B cell (primary cell): ENCODE measurements at regions not wholly inside any gene's neighbourhood (a gene's known extent, or its start where the extent isn't known, plus 50 kb on each side); places are given as distances from the start of the nearest gene placed in this dataset.

Experiments
- ATAC-seq: fragments of 200-7000 bp; cut with Tn5 transposase; one replicate; pipeline ENCODE4 v1.10.0; 2021; ENCODE audit warnings: low read depth, mild to moderate bottlenecking, moderate number of reproducible peaks, moderate library complexity
- CTCF ChIA-PET: fragments of 350-600 bp; sonication (Branson Sonifier 250); formaldehyde crosslinking; loops from one replicate; lab custom pipeline; 2021; ENCODE audit warnings: antibody characterized with exemption, inconsistent platforms; lab: Charles Lee
- POLR2A ChIA-PET: fragments of 350-600 bp; sonication (Branson Sonifier 250); formaldehyde crosslinking; loops from one replicate; lab custom pipeline; 2021; ENCODE audit warnings: antibody characterized with exemption; lab: Charles Lee
- DNase-seq: peaks from one replicate; pipeline ENCODE4 v3.0.0; 2013
- H2AFZ ChIP-seq: 2 replicates; pipeline ENCODE4 v1.6.1; 2012; ENCODE audit warnings: mild to moderate bottlenecking, low read depth, low read length; ENCODE audit not compliant: insufficient read depth, poor library complexity, severe bottlenecking
- H3K27ac ChIP-seq, 2 donors: 1 replicate in 1 of 2; 2 replicates in 1 of 2; pipeline ENCODE4 v1.5.1; 2012 to 2013; ENCODE audit warnings: low read length in 2 of 2, mild to moderate bottlenecking in 2 of 2, moderate library complexity in 1 of 2
- H3K27me3 ChIP-seq, 4 experiments: fragments of 200-600 bp in 1 of 4; sonication (generic) in 1 of 4; replicated peaks in 1 of 4; 1 replicate in 2 of 4; 2 replicates in 2 of 4; pipeline versions ENCODE4 v1.6.1 to v1.7.0; 2013 to 2016; ENCODE audit warnings: low read length in 3 of 4, mild to moderate bottlenecking in 2 of 4, mixed read lengths in 1 of 4, moderate library complexity in 1 of 4; ENCODE audit not compliant: insufficient read depth in 4 of 4, control insufficient read depth in 3 of 4; ENCODE audit errors: control extremely low read depth in 1 of 4
- H3K36me3 ChIP-seq, 2 experiments: replicated peaks in 1 of 2; 1 replicate in 1 of 2; 2 replicates in 1 of 2; pipeline versions ENCODE4 v1.6.1 to v1.7.1; 2013; ENCODE audit warnings: low read length in 1 of 2; ENCODE audit not compliant: insufficient read depth in 2 of 2, control insufficient read depth in 1 of 2; ENCODE audit errors: control extremely low read depth in 1 of 2, extremely low read depth in 1 of 2
- H3K4me1 ChIP-seq, 2 donors: fragments of 200-600 bp in 1 of 2; sonication (generic) in 1 of 2; 1 replicate in 1 of 2; 2 replicates in 1 of 2; pipeline versions ENCODE4 v1.5.1 to v1.6.1; 2013 to 2017; ENCODE audit warnings: low read length in 2 of 2; ENCODE audit not compliant: control insufficient read depth in 2 of 2, insufficient read depth in 2 of 2
- H3K4me2 ChIP-seq: replicated peaks from 2 replicates; pipeline ENCODE3; 2012; ENCODE audit warnings: mild to moderate bottlenecking, low read depth, low read length; ENCODE audit not compliant: poor library complexity, severe bottlenecking
- H3K4me3 ChIP-seq, 5 experiments: fragments of 200-600 bp in 1 of 5; sonication (generic) in 1 of 5; 1 replicate in 3 of 5; 2 replicates in 2 of 5; pipeline versions ENCODE4 v1.5.1 to v1.7.0; 2011 to 2016; ENCODE audit warnings: low read length in 4 of 5, mild to moderate bottlenecking in 4 of 5, low read depth in 2 of 5, control low read depth in 1 of 5, moderate library complexity in 1 of 5; ENCODE audit not compliant: insufficient read depth in 1 of 5; ENCODE audit errors: control extremely low read depth in 1 of 5, extremely low read depth in 1 of 5
- H3K79me2 ChIP-seq: fragments of 200-600 bp; sonication (generic); one replicate; pipeline ENCODE4 v1.6.0; 2016; ENCODE audit warnings: low read length; ENCODE audit not compliant: control insufficient read depth, insufficient read depth
- H3K9ac ChIP-seq: fragments of 200-600 bp; sonication (generic); 2 replicates; pipeline ENCODE4 v1.6.1; 2017; ENCODE audit warnings: mild to moderate bottlenecking, low read length, moderate library complexity
- H3K9me3 ChIP-seq, 3 donors: one replicate each; pipeline versions ENCODE4 v1.6.1 to v1.7.1; 2013; ENCODE audit warnings: low read length in 2 of 3; ENCODE audit not compliant: control insufficient read depth in 2 of 3, insufficient read depth in 1 of 3; ENCODE audit errors: control extremely low read depth in 1 of 3
- H4K20me1 ChIP-seq: 2 replicates; pipeline ENCODE4 v1.6.0; 2012; ENCODE audit warnings: mild to moderate bottlenecking, low read length; ENCODE audit not compliant: insufficient read depth, control insufficient read depth, poor library complexity, severe bottlenecking
- H3K27ac Mint-ChIP-seq: one replicate; pipeline ENCODE4 v1.8.0; 2021; ENCODE audit warnings: mixed read lengths
- H3K27me3 Mint-ChIP-seq: one replicate; pipeline ENCODE4 v1.8.0; 2021; ENCODE audit warnings: mixed read lengths
- H3K4me1 Mint-ChIP-seq: one replicate; pipeline ENCODE4 v1.8.0; 2021; ENCODE audit warnings: mixed read lengths
- H3K4me3 Mint-ChIP-seq: one replicate; pipeline ENCODE4 v1.8.0; 2021; ENCODE audit warnings: mixed read lengths
- H3K9me3 Mint-ChIP-seq: one replicate; pipeline ENCODE4 v1.8.0; 2022; ENCODE audit warnings: mixed read lengths; ENCODE audit not compliant: insufficient read depth
- CTCF ChIP-seq: fragments of 200-600 bp; IDR thresholded peaks from one replicate; pipeline ENCODE4 v1.8.0; 2022; ENCODE audit warnings: antibody characterized with exemption, mild to moderate bottlenecking
- EZH2 ChIP-seq: IDR thresholded peaks from 2 replicates; pipeline ENCODE4 v1.6.1; 2012; ENCODE audit warnings: borderline replicate concordance, low read depth, mild to moderate bottlenecking, moderate library complexity, low read length; ENCODE audit not compliant: insufficient read depth, poor library complexity, severe bottlenecking
- WGBS: methylation state at CpG from one replicate; pipeline ENCODE4 v1.1.5; 2013; ENCODE audit warnings: missing lambda C conversion rate; ENCODE audit not compliant: insufficient coverage; 5-methylcytosine and 5-hydroxymethylcytosine counted together
- intact Hi-C: fragments of 100-400 bp; cut with micrococcal nuclease; formaldehyde crosslinking; loops from one replicate; pipeline ENCODE4 v1.10.0; 2022

GRCh38 chr13:99898421-99898820, 73.1 kb downstream of the ZIC5 start:
- ChIA-PET POLR2A (interaction anchor here (0.6 kb wide), 1 partner anchor 523 kb away, joined by 3 read pairs; no protein-coding TSS in a partner anchor), CTCF (interaction anchor here (0.6 kb wide), 1 partner anchor 456 kb away, joined by 3 read pairs; no protein-coding TSS in a partner anchor)
- Histone ChIP-seq H3K4me1 (peaks cover 13 to 17% of the 10 kb centered on the region in 2 donors), H3K27me3 (peaks cover 0 to 72% (median 31%) of the 10 kb centered on the region in 4 experiments), H3K9me3 (peaks cover 0 to 2% (median 0%) of the 10 kb centered on the region in 3 donors), H2AFZ (no peak overlapping the region), H3K36me3 (no peaks in the 10 kb centered on the region), H3K79me2 (no peaks in the 10 kb centered on the region), H3K4me2 (no peak overlapping the region), H3K4me3 (no peak overlapping the region), H3K27ac (no peak overlapping the region), H3K9ac (no peak overlapping the region), H4K20me1 (no peaks in the 10 kb centered on the region)
- WGBS: 100% methylated on average over 4 of the region's 7 CpGs
- Mint-ChIP-seq H3K9me3 (no peaks in the 10 kb centered on the region), H3K27ac (no peak overlapping the region), H3K27me3 (peaks cover 70% of the 10 kb centered on the region), H3K4me1 (peaks cover 20% of the 10 kb centered on the region), H3K4me3 (no peak overlapping the region)
- TF ChIP-seq EZH2: no peak
- no peak for TF ChIP-seq CTCF
- no peak for ATAC-seq
- intact Hi-C loops: loop anchor here (5.0 kb wide), 1 partner anchor 241 kb away; no protein-coding TSS in a partner anchor
- DNase-seq: no peak

GRCh38 chr13:99897076-99897440, 74.5 kb downstream of the ZIC5 start:
- peak overlapping the region; percentile 40 for H3K4me3 Mint-ChIP-seq
- H3K4me2 ChIP-seq: no peak overlapping the region
- peaks cover 0 to 72% (median 31%) of the 10 kb centered on the region in 4 experiments for H3K27me3 ChIP-seq
- H3K79me2 ChIP-seq: no peaks in the 10 kb centered on the region
- H3K9me3 Mint-ChIP-seq: no peaks in the 10 kb centered on the region
- H3K4me3 ChIP-seq: no peak overlapping the region
- peaks cover 0 to 2% (median 0%) of the 10 kb centered on the region in 3 donors for H3K9me3 ChIP-seq
- intact Hi-C loops: loop anchor here (5.0 kb wide), 1 partner anchor 240 kb away; no protein-coding TSS in a partner anchor
- H3K36me3 ChIP-seq: no peaks in the 10 kb centered on the region
- no peak overlapping the region for H3K9ac ChIP-seq
- no peak for TF ChIP-seq CTCF
- no peak for TF ChIP-seq EZH2
- no peak for DNase-seq
- H3K27me3 Mint-ChIP-seq: peaks cover 68% of the 10 kb centered on the region
- WGBS: 85% methylated on average over 6 of the region's 7 CpGs
- H2AFZ ChIP-seq: no peak overlapping the region
- H3K4me1 ChIP-seq: peaks cover 13 to 17% of the 10 kb centered on the region in 2 donors
- ChIA-PET POLR2A (no interaction called here), CTCF (interaction anchor here (0.6 kb wide), 1 partner anchor 338 kb away, joined by 5 read pairs; no protein-coding TSS in a partner anchor)
- no peak overlapping the region for H3K27ac ChIP-seq
- no peak for ATAC-seq
- peaks cover 22% of the 10 kb centered on the region for H3K4me1 Mint-ChIP-seq
- no peak overlapping the region for H3K27ac Mint-ChIP-seq
- no peaks in the 10 kb centered on the region for H4K20me1 ChIP-seq
